ENCODE measurements at regions not wholly inside any gene's neighbourhood (a gene's known extent, or its start where the extent isn't known, plus 50 kb on each side); places are given as distances from the start of the nearest gene placed in this dataset.

- TF ChIP-seq MAX (IDR thresholded peaks at IDR 0.05) (no peak), TCF12 (IDR thresholded peaks at IDR 0.05; ENCODE audit: low read depth) (no peak), EGR1 (IDR thresholded peaks at IDR 0.05) (no peak), FOXM1 (IDR thresholded peaks at IDR 0.05; ENCODE audit: borderline replicate concordance, low read depth) (no peak), RAD21 (IDR thresholded peaks at IDR 0.05; ENCODE audit: low read depth) (no peak), USF1 (IDR thresholded peaks at IDR 0.05) (no peak), TEAD4 (IDR thresholded peaks at IDR 0.05) (no peak), REST (IDR thresholded peaks at IDR 0.05; ENCODE audit: low read depth) (no peak)
Measured at GRCh38 chr5:21574961-21575360, 1278.2 kb downstream of the CDH12 start.

GRCh38 chr5:21574438-21574837 lies 1278.7 kb downstream of the CDH12 start:
- no peak for TF ChIP-seq NFIC (IDR thresholded peaks at IDR 0.05)
- no peak for TF ChIP-seq MAX (IDR thresholded peaks at IDR 0.05)
- no peak for TF ChIP-seq REST (IDR thresholded peaks at IDR 0.05; ENCODE audit: low read depth)
- TF ChIP-seq YY1 (IDR thresholded peaks at IDR 0.05; ENCODE audit: low read depth) = no peak
- TF ChIP-seq FOXM1 (IDR thresholded peaks at IDR 0.05; ENCODE audit: borderline replicate concordance, low read depth) = no peak
- TF ChIP-seq CEBPB (IDR thresholded peaks at IDR 0.05) = no peak
- TF ChIP-seq CREB1 (IDR thresholded peaks at IDR 0.05; ENCODE audit: low read depth) = no peak
- TF ChIP-seq TAF1 (IDR thresholded peaks at IDR 0.05; ENCODE audit: low read depth) = no peak
- no peak for TF ChIP-seq RAD21 (IDR thresholded peaks at IDR 0.05; ENCODE audit: low read depth)
- TF ChIP-seq TCF12 (IDR thresholded peaks at IDR 0.05; ENCODE audit: low read depth) = no peak
- no peak for TF ChIP-seq EGR1 (IDR thresholded peaks at IDR 0.05)
- TF ChIP-seq TEAD4 (IDR thresholded peaks at IDR 0.05) = no peak
- no peak for TF ChIP-seq ZBTB7A (IDR thresholded peaks at IDR 0.05; ENCODE audit: low read depth)
- TF ChIP-seq USF1 (IDR thresholded peaks at IDR 0.05) = no peak
- no peak for TF ChIP-seq EP300 (IDR thresholded peaks at IDR 0.05; ENCODE audit: borderline replicate concordance)

- TF ChIP-seq RAD21 (IDR thresholded peaks at IDR 0.05; ENCODE audit: low read depth) (no peak), TCF12 (IDR thresholded peaks at IDR 0.05; ENCODE audit: low read depth) (no peak), CEBPB (IDR thresholded peaks at IDR 0.05) (no peak), EGR1 (IDR thresholded peaks at IDR 0.05) (no peak), USF1 (IDR thresholded peaks at IDR 0.05) (no peak), REST (IDR thresholded peaks at IDR 0.05; ENCODE audit: low read depth) (no peak), YY1 (IDR thresholded peaks at IDR 0.05; ENCODE audit: low read depth) (no peak), MAX (IDR thresholded peaks at IDR 0.05) (no peak), CREB1 (IDR thresholded peaks at IDR 0.05; ENCODE audit: low read depth) (no peak), FOXM1 (IDR thresholded peaks at IDR 0.05; ENCODE audit: borderline replicate concordance, low read depth) (no peak), TEAD4 (IDR thresholded peaks at IDR 0.05) (no peak), EP300 (IDR thresholded peaks at IDR 0.05; ENCODE audit: borderline replicate concordance) (no peak), NFIC (IDR thresholded peaks at IDR 0.05) (no peak), TAF1 (IDR thresholded peaks at IDR 0.05; ENCODE audit: low read depth) (no peak), ZBTB7A (IDR thresholded peaks at IDR 0.05; ENCODE audit: low read depth) (no peak)
Measured at GRCh38 chr5:21573416-21574314, 1279.5 kb downstream of the CDH12 start.

Data from Ishikawa (cell line).